Common myeloid progenitor, CD34-positive (primary cell): ENCODE measurements at regions not wholly inside any gene's neighbourhood (a gene's known extent, or its start where the extent isn't known, plus 50 kb on each side); places are given as distances from the start of the nearest gene placed in this dataset.

Experiments used
- CTCF ChIA-PET: fragments of 350-600 bp; sonication (Branson Sonifier 250); formaldehyde crosslinking; loops from one replicate; lab custom pipeline; 2021; ENCODE audit warnings: antibody characterized with exemption; lab: Charles Lee
- POLR2A ChIA-PET: fragments of 350-600 bp; sonication (Branson Sonifier 250); formaldehyde crosslinking; loops from one replicate; lab custom pipeline; 2021; ENCODE audit warnings: antibody characterized with exemption; lab: Charles Lee
- DNase-seq, 3 donors: peaks; one replicate each; pipeline versions ENCODE4 v3.0.0 to v3.0.0-alpha.2; 2013
- H3K27ac ChIP-seq, 2 experiments: 1 replicate in 1 of 2; 2 replicates in 1 of 2; pipeline ENCODE4 v1.7.0; 2013; ENCODE audit warnings: inconsistent platforms in 2 of 2, low read length in 2 of 2, mild to moderate bottlenecking in 2 of 2, low read depth in 1 of 2, moderate library complexity in 1 of 2; ENCODE audit not compliant: severe bottlenecking in 2 of 2, insufficient read depth in 1 of 2, poor library complexity in 1 of 2
- H3K27me3 ChIP-seq, 5 experiments: replicated peaks in 2 of 5; 1 replicate in 3 of 5; 2 replicates in 2 of 5; pipeline versions ENCODE4 v1.6.1 to v1.7.0; 2013; ENCODE audit warnings: low read length in 4 of 5, mild to moderate bottlenecking in 2 of 5, moderate library complexity in 2 of 5, inconsistent platforms in 1 of 5; ENCODE audit not compliant: insufficient read depth in 5 of 5, control insufficient read depth in 4 of 5
- H3K36me3 ChIP-seq, 4 experiments: 1 replicate in 2 of 4; 2 replicates in 2 of 4; pipeline versions ENCODE4 v1.6.1 to v1.7.0; 2013; ENCODE audit warnings: low read length in 3 of 4, control low read depth in 1 of 4, mild to moderate bottlenecking in 1 of 4; ENCODE audit not compliant: control insufficient read depth in 4 of 4, insufficient read depth in 4 of 4
- H3K4me1 ChIP-seq, 4 experiments: 1 replicate in 3 of 4; 2 replicates in 1 of 4; pipeline versions ENCODE4 v1.6.1 to v1.7.1; 2013; ENCODE audit warnings: low read length in 3 of 4, mild to moderate bottlenecking in 3 of 4, control low read depth in 1 of 4, inconsistent platforms in 1 of 4, moderate library complexity in 1 of 4; ENCODE audit not compliant: control insufficient read depth in 4 of 4, insufficient read depth in 4 of 4; ENCODE audit errors: control extremely low read depth in 1 of 4
- H3K4me3 ChIP-seq, 7 experiments: 1 replicate in 4 of 7; 2 replicates in 3 of 7; pipeline versions ENCODE4 v1.5.1 to v1.7.0; 2013; ENCODE audit warnings: mild to moderate bottlenecking in 7 of 7, low read length in 6 of 7, moderate library complexity in 6 of 7, inconsistent platforms in 2 of 7, low read depth in 2 of 7, control low read depth in 1 of 7; ENCODE audit not compliant: insufficient read depth in 4 of 7, control insufficient read depth in 1 of 7; ENCODE audit errors: extremely low read depth in 1 of 7
- H3K9me3 ChIP-seq, 5 experiments: 1 replicate in 4 of 5; 2 replicates in 1 of 5; pipeline versions ENCODE4 v1.6.1 to v1.7.1; 2013; ENCODE audit warnings: low read length in 4 of 5, mild to moderate bottlenecking in 2 of 5, inconsistent platforms in 1 of 5, low read depth in 1 of 5, moderate library complexity in 1 of 5; ENCODE audit not compliant: control insufficient read depth in 4 of 5, insufficient read depth in 2 of 5; ENCODE audit errors: control extremely low read depth in 1 of 5
- WGBS: methylation state at CpG from one replicate; pipeline ENCODE4 v1.1.5; 2013; ENCODE audit not compliant: insufficient coverage; 5-methylcytosine and 5-hydroxymethylcytosine counted together

DNA sequence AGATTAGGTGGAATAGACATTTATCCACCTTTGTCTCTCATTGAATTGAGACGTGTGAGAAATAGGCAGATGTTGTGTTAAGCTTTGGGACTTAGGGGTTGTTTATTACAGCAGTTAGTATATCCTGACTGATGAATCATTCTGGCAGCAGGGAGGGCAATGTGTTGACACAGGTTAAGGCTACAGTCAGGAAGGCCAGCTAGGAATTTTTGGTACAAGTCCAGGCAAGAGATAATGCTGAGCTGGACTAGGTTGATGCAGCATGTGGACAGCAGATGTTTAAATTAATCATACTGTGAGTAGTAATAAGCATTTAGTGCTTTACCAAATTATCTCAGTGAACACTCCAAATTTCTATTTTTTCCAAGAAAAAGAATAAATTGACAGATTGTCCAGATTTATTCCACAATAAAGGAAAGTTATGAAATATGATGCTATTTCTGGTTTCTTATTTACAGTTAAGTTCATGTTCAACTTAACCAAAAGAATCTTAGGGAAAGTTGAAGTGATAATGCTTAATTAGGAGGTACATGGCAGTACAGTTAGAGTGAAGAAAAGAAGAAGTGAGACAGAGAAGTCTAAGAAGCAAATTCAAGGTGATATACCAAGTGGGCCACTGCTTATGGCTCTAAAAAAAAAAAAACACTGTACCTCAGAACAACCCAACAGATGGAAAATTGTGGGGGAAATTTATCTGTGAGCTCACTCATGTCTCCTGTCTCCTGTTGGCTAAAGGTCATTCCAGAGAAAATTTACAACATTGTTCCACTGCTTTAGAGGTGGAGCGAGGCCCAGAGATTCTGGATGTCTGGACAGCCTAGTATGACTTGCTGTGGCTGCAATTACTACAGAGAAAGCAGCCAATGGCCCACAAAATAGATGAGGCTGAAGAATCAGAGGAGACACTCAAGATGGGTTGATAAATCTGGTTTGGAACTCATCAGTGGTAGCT lies 102.7 kb upstream of the C21orf91 start:
- ChIA-PET POLR2A (no interaction called here), CTCF (interaction anchor here (0.6 to 3.5 kb wide), 7 partner anchors 17 to 249 kb away, joined by 3 to 19 read pairs (median 4); no protein-coding TSS in a partner anchor)
- Histone ChIP-seq H3K4me1 (no peaks in the 10 kb centered on the region), H3K36me3 (no peaks in the 10 kb centered on the region), H3K9me3 (peaks cover 0 to 14% (median 2%) of the 10 kb centered on the region in 5 experiments), H3K27me3 (no peaks in the 10 kb centered on the region), H3K4me3 (no peak overlapping the region), H3K27ac (no peak overlapping the region)
- no peak for DNase-seq
- 86% methylated on average over 2 of the region's 2 CpGs for WGBS

- DNase-seq: no peak
- ChIA-PET POLR2A (no interaction called here), CTCF (interaction anchor here (1.6 kb wide), 1 partner anchor 8 kb away, joined by 3 read pairs; no protein-coding TSS in a partner anchor)
These were observed 96.8 kb upstream of the C21orf91 start for GRCh38 chr21:17915976-17916375.

DNA sequence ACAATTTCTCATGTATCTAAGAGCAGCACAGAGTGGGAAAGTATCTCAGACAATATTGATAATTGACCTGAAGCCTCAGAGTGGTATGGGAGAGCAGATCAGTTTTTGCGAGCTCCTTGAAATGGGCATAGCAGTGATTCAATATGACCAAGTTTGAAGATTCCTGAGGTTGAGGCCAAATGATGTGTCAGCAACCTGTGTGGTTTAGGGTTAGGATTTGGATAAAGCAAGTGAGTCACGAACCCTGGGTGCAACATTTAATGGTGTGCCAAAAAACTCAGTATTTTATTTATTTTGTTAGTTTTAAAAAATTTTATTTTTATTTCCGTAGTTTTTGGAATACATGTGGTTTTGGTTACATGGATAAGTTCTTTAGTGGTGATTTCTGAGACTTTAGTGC lies 92.5 kb upstream of the C21orf91 start:
- no peaks in the 10 kb centered on the region for H3K27me3 ChIP-seq
- ChIA-PET POLR2A (no interaction called here), CTCF (interaction anchor here (1.0 to 2.2 kb wide), 3 partner anchors 13 to 223 kb away, joined by 3 to 10 read pairs (median 3); no protein-coding TSS in a partner anchor)
- H3K4me3 ChIP-seq: no peak overlapping the region
- no peak for DNase-seq
- no peaks in the 10 kb centered on the region for H3K4me1 ChIP-seq
- no peak overlapping the region for H3K27ac ChIP-seq
- H3K9me3 ChIP-seq: no peaks in the 10 kb centered on the region
- no peaks in the 10 kb centered on the region for H3K36me3 ChIP-seq
- WGBS: 100% methylated on average over 1 of the region's 3 CpGs

More at GRCh38 chr21:17915976-17916375, 96.8 kb upstream of the C21orf91 start:
- no peaks in the 10 kb centered on the region for H3K4me1 ChIP-seq
- H3K36me3 ChIP-seq: no peaks in the 10 kb centered on the region
- H3K27ac ChIP-seq: no peak overlapping the region
- no peaks in the 10 kb centered on the region for H3K27me3 ChIP-seq
- H3K4me3 ChIP-seq: no peak overlapping the region
- H3K9me3 ChIP-seq: peaks cover 0 to 14% (median 2%) of the 10 kb centered on the region in 5 experiments
- WGBS: 90% methylated on average over 2 of the region's 3 CpGs

GRCh38 chr21:17903929-17904639 lies 84.9 kb upstream of the C21orf91 start:
- no peak for DNase-seq
- WGBS: 89% methylated on average over 3 of the region's 10 CpGs
- POLR2A ChIA-PET: no interaction called here
- no peaks in the 10 kb centered on the region for H3K9me3 ChIP-seq
- peaks cover 0 to 5% (median 2%) of the 10 kb centered on the region in 4 experiments for H3K4me1 ChIP-seq
- no peak overlapping the region for H3K4me3 ChIP-seq
- H3K27ac ChIP-seq: no peak overlapping the region
- H3K27me3 ChIP-seq: no peaks in the 10 kb centered on the region
- no peaks in the 10 kb centered on the region for H3K36me3 ChIP-seq
- CTCF ChIA-PET: interaction anchor here (0.7 to 2.8 kb wide), 16 partner anchors 9 to 234 kb away, joined by 3 to 20 read pairs (median 7); partner anchors contain the start of gene C21orf91

DNA sequence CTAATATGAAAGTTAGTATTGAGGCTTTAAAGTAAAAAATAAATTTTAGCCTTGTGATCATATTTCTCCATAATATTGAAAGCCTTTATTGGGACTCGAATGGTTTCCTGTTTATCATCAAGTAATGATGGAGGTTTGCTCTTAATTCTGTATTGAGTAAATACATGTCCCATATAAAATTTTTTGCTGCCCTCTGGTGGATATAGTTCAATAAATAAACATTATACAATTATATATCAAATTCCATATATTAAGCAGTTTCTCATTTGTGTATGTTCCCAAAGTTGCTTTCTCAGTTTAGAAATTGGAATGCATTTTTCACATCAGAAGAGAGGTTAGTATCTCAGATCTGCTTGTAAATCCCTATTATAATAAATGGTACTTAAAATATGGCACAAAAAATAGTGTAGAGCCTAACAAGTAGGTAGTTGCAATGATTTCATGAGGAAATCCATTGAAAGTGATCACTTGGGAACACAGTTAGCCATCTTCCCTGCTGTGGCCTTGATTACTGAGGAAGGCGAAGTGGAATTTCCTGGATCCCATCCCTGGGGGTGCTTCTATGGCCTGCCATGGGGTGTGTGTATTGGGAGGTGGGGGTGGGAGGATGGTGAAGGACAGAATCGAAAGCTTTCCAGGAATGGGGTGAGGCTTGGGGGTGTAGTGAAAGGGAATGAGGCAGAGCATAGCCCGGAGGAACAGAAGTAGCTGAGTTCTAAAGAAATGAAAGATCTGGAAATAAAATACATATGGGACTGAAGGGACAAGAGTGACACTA lies 84.1 kb upstream of the C21orf91 start:
- Histone ChIP-seq H3K36me3 (no peaks in the 10 kb centered on the region), H3K9me3 (no peaks in the 10 kb centered on the region), H3K27ac (no peak overlapping the region), H3K27me3 (no peaks in the 10 kb centered on the region), H3K4me3 (no peak overlapping the region), H3K4me1 (peaks cover 0 to 5% (median 2%) of the 10 kb centered on the region in 4 experiments)
- peak; percentile 46 to 69 (median 69) for DNase-seq
- ChIA-PET POLR2A (no interaction called here), CTCF (interaction anchor here (0.7 to 2.8 kb wide), 15 partner anchors 10 to 233 kb away, joined by 3 to 20 read pairs (median 7); partner anchors contain the start of gene C21orf91)
- 93% methylated on average over 3 of the region's 4 CpGs for WGBS

- WGBS: 70% methylated on average over 5 of the region's 10 CpGs
- no peaks in the 10 kb centered on the region for H3K36me3 ChIP-seq
- no peak overlapping the region for H3K4me3 ChIP-seq
- CTCF ChIA-PET: interaction anchor here (1.0 to 1.4 kb wide), 5 partner anchors 15 to 220 kb away, joined by 3 to 5 read pairs (median 4); no protein-coding TSS in a partner anchor
- H3K9me3 ChIP-seq: no peaks in the 10 kb centered on the region
- no peak overlapping the region for H3K27ac ChIP-seq
- POLR2A ChIA-PET: no interaction called here
- peak; percentile 6 to 86 (median 81) for DNase-seq
- H3K27me3 ChIP-seq: no peaks in the 10 kb centered on the region
- H3K4me1 ChIP-seq: peaks cover 0 to 5% (median 2%) of the 10 kb centered on the region in 4 experiments
These were observed 82.4 kb upstream of the C21orf91 start for GRCh38 chr21:17901458-17902079.
